Suprapubic skin (tissue), 4 donors: ENCODE measurements at regions not wholly inside any gene's neighbourhood (a gene's known extent, or its start where the extent isn't known, plus 50 kb on each side); places are given as distances from the start of the nearest gene placed in this dataset.

ENCODE experiments used
- DNase-seq, 2 donors: peaks; one replicate each; pipeline ENCODE4 v3.0.0-alpha.2; 2019; ENCODE audit warnings: low spot score in 2 of 2
- H3K27ac ChIP-seq: fragments of 200-600 bp; sonication (generic); one replicate; pipeline ENCODE4 v1.5.1; 2019
- H3K27me3 ChIP-seq: fragments of 200-600 bp; sonication (generic); one replicate; pipeline ENCODE4 v1.5.1; 2019
- H3K36me3 ChIP-seq: fragments of 200-600 bp; sonication (generic); one replicate; pipeline ENCODE4 v1.5.1; 2019
- H3K4me1 ChIP-seq: fragments of 200-600 bp; sonication (generic); one replicate; pipeline ENCODE4 v1.5.1; 2019
- H3K4me3 ChIP-seq: fragments of 200-600 bp; sonication (generic); one replicate; pipeline ENCODE4 v1.5.1; 2019; ENCODE audit warnings: mild to moderate bottlenecking
- H3K9me3 ChIP-seq: fragments of 200-600 bp; sonication (generic); one replicate; pipeline ENCODE4 v1.5.1; 2019
- CTCF ChIP-seq, 2 donors: fragments of 200-600 bp in 1 of 2; fragments of 450-650 bp in 1 of 2; sonication (generic) in 1 of 2; IDR thresholded peaks; one replicate each; pipeline ENCODE4 v1.5.1; 2016 to 2019; ENCODE audit warnings: antibody characterized with exemption in 2 of 2, mild to moderate bottlenecking in 1 of 2, moderate library complexity in 1 of 2
- EP300 ChIP-seq: sonication (generic); formaldehyde crosslinking; IDR thresholded peaks from one replicate; pipeline ENCODE4 v1.6.1; 2017; ENCODE audit warnings: antibody characterized with exemption
- POLR2A ChIP-seq, 2 donors: fragments of 450-650 bp; IDR thresholded peaks; one replicate each; pipeline ENCODE4 v1.6.1; 2017; ENCODE audit warnings: antibody characterized with exemption in 2 of 2, mild to moderate bottlenecking in 2 of 2, moderate library complexity in 2 of 2
- POLR2AphosphoS5 ChIP-seq, 3 donors: sonication (generic); formaldehyde crosslinking; IDR thresholded peaks; one replicate each; pipeline ENCODE4 v1.6.1; 2017; ENCODE audit warnings: antibody characterized with exemption in 3 of 3
- WGBS: methylation state at CpG from one replicate; pipeline ENCODE4 v1.1.5; 2018; 5-methylcytosine and 5-hydroxymethylcytosine counted together

DNA sequence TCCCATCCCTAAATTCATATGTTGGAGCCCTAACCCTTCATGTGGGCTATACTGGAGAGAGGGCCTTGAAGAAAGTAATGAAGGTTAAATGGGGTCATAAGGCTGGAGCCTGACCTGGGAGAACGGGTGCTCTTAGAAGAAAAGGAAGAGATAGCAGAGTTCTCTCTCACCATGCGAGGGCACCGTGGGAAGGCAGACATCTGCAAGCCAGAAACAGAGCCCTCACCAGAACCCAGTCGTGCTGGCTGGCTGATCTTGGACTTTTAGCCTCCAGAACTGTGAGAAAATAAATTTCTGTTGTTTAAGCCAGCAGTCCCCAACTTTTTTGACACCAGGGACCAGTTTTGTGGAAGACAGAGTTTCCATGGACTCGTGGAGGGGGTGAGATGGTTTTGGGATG is 149.3 kb downstream of the ATP23 start:
- Histone ChIP-seq H3K27me3 (no peaks in the 10 kb centered on the region), H3K36me3 (no peaks in the 10 kb centered on the region), H3K27ac (no peak overlapping the region), H3K4me3 (no peak overlapping the region), H3K9me3 (no peaks in the 10 kb centered on the region), H3K4me1 (no peaks in the 10 kb centered on the region)
- DNase-seq: no peak
- TF ChIP-seq POLR2A (IDR thresholded peaks at IDR 0.05) (no peak), CTCF (IDR thresholded peaks at IDR 0.05) (no peak), EP300 (no peak), POLR2AphosphoS5 (IDR thresholded peaks at IDR 0.05) (no peak)
- WGBS: 65% methylated on average over 5 of the region's 5 CpGs

DNA sequence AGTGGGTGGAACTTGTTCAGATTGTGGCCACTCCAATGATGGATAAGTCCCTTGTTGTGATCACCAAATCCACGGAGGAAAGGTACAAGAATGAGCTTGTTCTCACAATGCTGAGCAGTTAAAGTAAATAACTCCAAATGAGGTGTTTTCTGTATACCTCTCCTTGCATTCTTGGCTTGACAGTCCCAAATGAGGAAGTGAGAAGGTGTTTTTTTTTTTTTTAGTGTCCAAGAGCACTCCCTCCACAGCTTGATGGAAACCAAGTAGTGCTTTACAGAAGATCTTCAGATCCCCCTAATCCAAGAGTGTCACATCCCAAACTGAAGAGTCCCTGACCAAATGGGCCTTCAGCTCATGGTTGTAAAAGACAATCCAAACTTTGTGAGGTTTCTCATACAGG is 153.6 kb downstream of the ATP23 start:
- Histone ChIP-seq H3K4me1 (no peaks in the 10 kb centered on the region), H3K4me3 (no peak overlapping the region), H3K27ac (no peak overlapping the region), H3K27me3 (no peaks in the 10 kb centered on the region), H3K36me3 (no peaks in the 10 kb centered on the region), H3K9me3 (no peaks in the 10 kb centered on the region)
- no peak for DNase-seq
- WGBS: 69% methylated on average over 1 of the region's 1 CpG
- TF ChIP-seq EP300 (no peak), POLR2A (IDR thresholded peaks at IDR 0.05) (no peak), CTCF (IDR thresholded peaks at IDR 0.05) (no peak), POLR2AphosphoS5 (IDR thresholded peaks at IDR 0.05) (no peak)

GRCh38 chr12:58097741-58098140 is 156.4 kb downstream of the ATP23 start:
- Histone ChIP-seq H3K4me1 (no peaks in the 10 kb centered on the region), H3K27me3 (no peaks in the 10 kb centered on the region), H3K36me3 (no peaks in the 10 kb centered on the region), H3K9me3 (no peaks in the 10 kb centered on the region), H3K4me3 (no peak overlapping the region), H3K27ac (no peak overlapping the region)
- TF ChIP-seq CTCF (IDR thresholded peaks at IDR 0.05) (no peak), EP300 (no peak), POLR2A (IDR thresholded peaks at IDR 0.05) (no peak), POLR2AphosphoS5 (IDR thresholded peaks at IDR 0.05) (no peak)
- no peak for DNase-seq
- 80% methylated on average over 3 of the region's 3 CpGs for WGBS

GRCh38 chr12:58099476-58099875 is 158.1 kb downstream of the ATP23 start:
- TF ChIP-seq CTCF (IDR thresholded peaks at IDR 0.05): no peak
- no peak for TF ChIP-seq EP300
- no peak for TF ChIP-seq POLR2AphosphoS5 (IDR thresholded peaks at IDR 0.05)
- TF ChIP-seq POLR2A (IDR thresholded peaks at IDR 0.05): no peak
- H3K4me1 ChIP-seq: no peaks in the 10 kb centered on the region
- WGBS: 76% methylated on average over 4 of the region's 4 CpGs
- no peak overlapping the region for H3K4me3 ChIP-seq
- no peak for DNase-seq
- no peaks in the 10 kb centered on the region for H3K36me3 ChIP-seq
- no peak overlapping the region for H3K27ac ChIP-seq
- no peaks in the 10 kb centered on the region for H3K27me3 ChIP-seq
- no peaks in the 10 kb centered on the region for H3K9me3 ChIP-seq

DNA sequence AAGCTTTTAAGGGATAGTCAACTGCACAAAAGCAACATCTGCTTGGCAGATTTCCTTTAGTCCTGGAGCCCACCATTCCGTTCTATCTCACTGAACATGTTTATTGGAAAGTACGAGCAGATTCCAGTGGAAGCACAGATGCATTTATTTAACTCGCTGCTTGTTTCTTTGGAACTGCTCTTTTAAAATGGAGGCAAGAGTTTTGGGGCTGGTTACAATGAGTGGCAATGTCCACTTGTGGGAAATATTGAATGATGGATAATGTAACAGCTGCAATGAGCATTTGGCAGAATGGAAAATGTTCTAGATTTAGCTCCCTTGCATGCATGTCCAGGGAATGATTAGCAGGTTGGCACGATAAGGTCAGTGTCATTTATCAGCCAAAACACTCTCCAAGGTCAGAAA is 163.0 kb downstream of the ATP23 start:
- Histone ChIP-seq H3K4me3 (no peak overlapping the region), H3K9me3 (no peaks in the 10 kb centered on the region), H3K36me3 (no peaks in the 10 kb centered on the region), H3K27ac (no peak overlapping the region), H3K27me3 (no peaks in the 10 kb centered on the region), H3K4me1 (no peaks in the 10 kb centered on the region)
- TF ChIP-seq POLR2A (IDR thresholded peaks at IDR 0.05): no peak
- no peak for TF ChIP-seq CTCF (IDR thresholded peaks at IDR 0.05)
- no peak for TF ChIP-seq EP300
- TF ChIP-seq POLR2AphosphoS5 (IDR thresholded peaks at IDR 0.05): no peak
- WGBS: 58% methylated on average over 4 of the region's 4 CpGs
- DNase-seq: no peak
